ENCODE measurements at regions not wholly inside any gene's neighbourhood (a gene's known extent, or its start where the extent isn't known, plus 50 kb on each side); places are given as distances from the start of the nearest gene placed in this dataset.
"Not testable (repeated sequence)": the region's sequence is repeated elsewhere in the genome, so short reads cannot be mapped to it uniquely, and the experiment has no call there.

GRCh38 chr6:4641461-4641860, 134.7 kb upstream of the CDYL start:
- Histone ChIP-seq H3K9me3 (ENCODE audit: control insufficient read depth in 3 of 3, low read length in 3 of 3) (no peaks in the 10 kb centered on the region), H3K4me1 (ENCODE audit: control insufficient read depth in 3 of 3, insufficient read depth in 3 of 3, low read length in 3 of 3) (peaks cover 4 to 10% (median 7%) of the 10 kb centered on the region in 3 donors), H3K27me3 (ENCODE audit: control insufficient read depth in 3 of 3, insufficient read depth in 3 of 3, low read length in 3 of 3) (no peaks in the 10 kb centered on the region), H3K4me3 (ENCODE audit: low read length in 3 of 3) (no peak overlapping the region), H3K9ac (ENCODE audit: low read depth in 1 of 3, low read length in 3 of 3) (no peak overlapping the region), H3K27ac (ENCODE audit: low read depth, low read length) (no peak overlapping the region), H3K36me3 (ENCODE audit: control insufficient read depth in 3 of 3, insufficient read depth in 3 of 3, low read length in 3 of 3) (no peaks in the 10 kb centered on the region)

- no peak overlapping the region for H3K27ac ChIP-seq (ENCODE audit: low read depth, low read length)
- H3K4me1 ChIP-seq (ENCODE audit: control insufficient read depth in 3 of 3, insufficient read depth in 3 of 3, low read length in 3 of 3): peaks cover 4 to 13% (median 9%) of the 10 kb centered on the region in 3 donors
- H3K9ac ChIP-seq (ENCODE audit: low read depth in 1 of 3, low read length in 3 of 3): no peak overlapping the region
- H3K27me3 ChIP-seq (ENCODE audit: control insufficient read depth in 3 of 3, insufficient read depth in 3 of 3, low read length in 3 of 3): no peaks in the 10 kb centered on the region
- no peak overlapping the region for H3K4me3 ChIP-seq (ENCODE audit: low read length in 3 of 3)
- no peaks in the 10 kb centered on the region for H3K36me3 ChIP-seq (ENCODE audit: control insufficient read depth in 3 of 3, insufficient read depth in 3 of 3, low read length in 3 of 3)
- no peaks in the 10 kb centered on the region for H3K9me3 ChIP-seq (ENCODE audit: control insufficient read depth in 3 of 3, low read length in 3 of 3)
Measured at GRCh38 chr6:4640139-4640538, 136.1 kb upstream of the CDYL start.

- H3K9ac ChIP-seq (ENCODE audit: low read depth in 1 of 3, low read length in 3 of 3): no peak overlapping the region
- H3K36me3 ChIP-seq (ENCODE audit: control insufficient read depth in 3 of 3, insufficient read depth in 3 of 3, low read length in 3 of 3): no peaks in the 10 kb centered on the region
- no peak overlapping the region for H3K4me3 ChIP-seq (ENCODE audit: low read length in 3 of 3)
- H3K27me3 ChIP-seq (ENCODE audit: control insufficient read depth in 3 of 3, insufficient read depth in 3 of 3, low read length in 3 of 3): no peaks in the 10 kb centered on the region
- no peaks in the 10 kb centered on the region for H3K9me3 ChIP-seq (ENCODE audit: control insufficient read depth in 3 of 3, low read length in 3 of 3)
- H3K27ac ChIP-seq (ENCODE audit: low read depth, low read length): no peak overlapping the region
- H3K4me1 ChIP-seq (ENCODE audit: control insufficient read depth in 3 of 3, insufficient read depth in 3 of 3, low read length in 3 of 3): peaks cover 4 to 13% (median 9%) of the 10 kb centered on the region in 3 donors
Measured at GRCh38 chr6:4638641-4639040, 137.6 kb upstream of the CDYL start.

- Histone ChIP-seq H3K4me1 (ENCODE audit: control insufficient read depth in 3 of 3, insufficient read depth in 3 of 3, low read length in 3 of 3) (peaks cover 4 to 13% (median 9%) of the 10 kb centered on the region in 3 donors), H3K9me3 (ENCODE audit: control insufficient read depth in 3 of 3, low read length in 3 of 3) (no peaks in the 10 kb centered on the region), H3K27me3 (ENCODE audit: control insufficient read depth in 3 of 3, insufficient read depth in 3 of 3, low read length in 3 of 3) (no peaks in the 10 kb centered on the region), H3K4me3 (ENCODE audit: low read length in 3 of 3) (no peak overlapping the region), H3K9ac (ENCODE audit: low read depth in 1 of 3, low read length in 3 of 3) (no peak overlapping the region), H3K27ac (ENCODE audit: low read depth, low read length) (no peak overlapping the region), H3K36me3 (ENCODE audit: control insufficient read depth in 3 of 3, insufficient read depth in 3 of 3, low read length in 3 of 3) (no peaks in the 10 kb centered on the region)
Measured at GRCh38 chr6:4637691-4638433, 138.3 kb upstream of the CDYL start.

- no peak overlapping the region for H3K27ac ChIP-seq (ENCODE audit: low read depth, low read length)
Measured at GRCh38 chr6:4636881-4637224, 139.4 kb upstream of the CDYL start.

GRCh38 chr6:4636191-4636880, 139.9 kb upstream of the CDYL start:
- no peaks in the 10 kb centered on the region for H3K27me3 ChIP-seq (ENCODE audit: control insufficient read depth in 3 of 3, insufficient read depth in 3 of 3, low read length in 3 of 3)
- no peak overlapping the region for H3K27ac ChIP-seq (ENCODE audit: low read depth, low read length)
- peaks cover 4 to 13% (median 9%) of the 10 kb centered on the region in 3 donors for H3K4me1 ChIP-seq (ENCODE audit: control insufficient read depth in 3 of 3, insufficient read depth in 3 of 3, low read length in 3 of 3)
- H3K4me3 ChIP-seq (ENCODE audit: low read length in 3 of 3): peak overlapping the region in 2 of 3 donors; percentile 24 to 43
- H3K36me3 ChIP-seq (ENCODE audit: control insufficient read depth in 3 of 3, insufficient read depth in 3 of 3, low read length in 3 of 3): no peaks in the 10 kb centered on the region
- no peaks in the 10 kb centered on the region for H3K9me3 ChIP-seq (ENCODE audit: control insufficient read depth in 3 of 3, low read length in 3 of 3)
- peak overlapping the region in 1 of 3 donors; percentile 4 for H3K9ac ChIP-seq (ENCODE audit: low read depth in 1 of 3, low read length in 3 of 3)

More at GRCh38 chr6:4636881-4637224, 139.4 kb upstream of the CDYL start:
- H3K4me3 ChIP-seq (ENCODE audit: low read length in 3 of 3): peak overlapping the region in 2 of 3 donors; percentile 24 to 43
- no peaks in the 10 kb centered on the region for H3K27me3 ChIP-seq (ENCODE audit: control insufficient read depth in 3 of 3, insufficient read depth in 3 of 3, low read length in 3 of 3)
- no peaks in the 10 kb centered on the region for H3K9me3 ChIP-seq (ENCODE audit: control insufficient read depth in 3 of 3, low read length in 3 of 3)
- peaks cover 4 to 13% (median 9%) of the 10 kb centered on the region in 3 donors for H3K4me1 ChIP-seq (ENCODE audit: control insufficient read depth in 3 of 3, insufficient read depth in 3 of 3, low read length in 3 of 3)
- peak overlapping the region in 1 of 3 donors; percentile 4 for H3K9ac ChIP-seq (ENCODE audit: low read depth in 1 of 3, low read length in 3 of 3)
- no peaks in the 10 kb centered on the region for H3K36me3 ChIP-seq (ENCODE audit: control insufficient read depth in 3 of 3, insufficient read depth in 3 of 3, low read length in 3 of 3)

- H3K9me3 ChIP-seq (ENCODE audit: control insufficient read depth in 3 of 3, low read length in 3 of 3): no peaks in the 10 kb centered on the region
- H3K9ac ChIP-seq (ENCODE audit: low read depth in 1 of 3, low read length in 3 of 3): no peak overlapping the region
- no peak overlapping the region for H3K27ac ChIP-seq (ENCODE audit: low read depth, low read length)
- no peak overlapping the region for H3K4me3 ChIP-seq (ENCODE audit: low read length in 3 of 3)
- no peaks in the 10 kb centered on the region for H3K36me3 ChIP-seq (ENCODE audit: control insufficient read depth in 3 of 3, insufficient read depth in 3 of 3, low read length in 3 of 3)
- H3K4me1 ChIP-seq (ENCODE audit: control insufficient read depth in 3 of 3, insufficient read depth in 3 of 3, low read length in 3 of 3): peaks cover 4 to 13% (median 9%) of the 10 kb centered on the region in 3 donors
- no peaks in the 10 kb centered on the region for H3K27me3 ChIP-seq (ENCODE audit: control insufficient read depth in 3 of 3, insufficient read depth in 3 of 3, low read length in 3 of 3)
Measured at GRCh38 chr6:4635666-4636065, 140.5 kb upstream of the CDYL start.

DNA sequence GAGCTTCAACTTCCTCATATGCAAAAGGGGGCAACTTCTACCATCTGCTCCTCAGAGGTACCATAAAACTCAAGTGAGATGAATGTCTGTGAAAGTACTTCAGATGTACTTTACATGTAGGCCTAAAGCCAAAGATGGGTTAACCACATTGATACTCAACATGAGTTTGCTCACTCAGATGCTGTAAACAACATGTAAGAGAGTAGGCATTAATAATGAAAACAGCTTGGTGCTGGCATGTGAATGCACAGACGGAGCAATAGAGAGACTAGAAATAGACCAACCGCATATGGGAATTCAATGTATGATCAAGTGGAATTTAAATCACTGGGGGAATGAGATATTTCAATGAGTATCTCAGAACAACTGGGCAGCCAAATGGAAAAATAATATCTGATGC, 143.8 kb upstream of the CDYL start:
- H3K27ac ChIP-seq (ENCODE audit: low read depth, low read length): no peak overlapping the region
- H3K9me3 ChIP-seq (ENCODE audit: control insufficient read depth in 3 of 3, low read length in 3 of 3): peaks cover 0 to 7% (median 0%) of the 10 kb centered on the region in 3 donors
- H3K27me3 ChIP-seq (ENCODE audit: control insufficient read depth in 3 of 3, insufficient read depth in 3 of 3, low read length in 3 of 3): no peaks in the 10 kb centered on the region
- no peak overlapping the region for H3K9ac ChIP-seq (ENCODE audit: low read depth in 1 of 3, low read length in 3 of 3)
- H3K4me1 ChIP-seq (ENCODE audit: control insufficient read depth in 3 of 3, insufficient read depth in 3 of 3, low read length in 3 of 3): peaks cover 4 to 12% (median 9%) of the 10 kb centered on the region in 3 donors
- H3K36me3 ChIP-seq (ENCODE audit: control insufficient read depth in 3 of 3, insufficient read depth in 3 of 3, low read length in 3 of 3): no peaks in the 10 kb centered on the region
- no peak overlapping the region for H3K4me3 ChIP-seq (ENCODE audit: low read length in 3 of 3)

- not testable (repeated sequence) for H3K4me3 ChIP-seq (ENCODE audit: low read length in 3 of 3); H3K4me1 ChIP-seq (ENCODE audit: control insufficient read depth in 3 of 3, insufficient read depth in 3 of 3, low read length in 3 of 3); H3K27ac ChIP-seq (ENCODE audit: low read depth, low read length); H3K36me3 ChIP-seq (ENCODE audit: control insufficient read depth in 3 of 3, insufficient read depth in 3 of 3, low read length in 3 of 3); H3K27me3 ChIP-seq (ENCODE audit: control insufficient read depth in 3 of 3, insufficient read depth in 3 of 3, low read length in 3 of 3); H3K9ac ChIP-seq (ENCODE audit: low read depth in 1 of 3, low read length in 3 of 3); H3K9me3 ChIP-seq (ENCODE audit: control insufficient read depth in 3 of 3, low read length in 3 of 3)
Measured at GRCh38 chr6:4629789-4630188, 146.4 kb upstream of the CDYL start.

DNA sequence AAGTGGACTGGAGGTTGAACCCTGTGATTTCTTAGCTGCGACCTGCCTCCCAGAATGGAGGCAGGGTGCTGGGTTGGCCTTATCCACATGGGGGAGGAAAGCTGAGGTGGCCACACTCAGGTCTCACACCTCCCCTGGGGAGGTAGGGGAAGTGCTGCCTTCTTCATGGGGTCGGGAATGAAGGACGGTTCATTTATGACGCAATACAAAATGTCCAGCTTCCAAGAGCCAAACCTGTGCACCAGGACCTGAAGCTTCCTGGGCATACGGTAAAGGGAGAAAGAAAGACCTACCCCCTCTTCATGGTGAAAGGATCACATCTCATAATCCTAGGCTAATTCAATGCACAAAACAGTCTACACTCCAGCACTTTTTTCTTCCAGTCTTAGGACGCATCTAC, 150.6 kb upstream of the CDYL start:
- Histone ChIP-seq H3K36me3 (ENCODE audit: control insufficient read depth in 3 of 3, insufficient read depth in 3 of 3, low read length in 3 of 3) (no peaks in the 10 kb centered on the region), H3K9ac (ENCODE audit: low read depth in 1 of 3, low read length in 3 of 3) (no peak overlapping the region), H3K4me1 (ENCODE audit: control insufficient read depth in 3 of 3, insufficient read depth in 3 of 3, low read length in 3 of 3) (no peaks in the 10 kb centered on the region), H3K4me3 (ENCODE audit: low read length in 3 of 3) (no peak overlapping the region), H3K27me3 (ENCODE audit: control insufficient read depth in 3 of 3, insufficient read depth in 3 of 3, low read length in 3 of 3) (no peaks in the 10 kb centered on the region), H3K9me3 (ENCODE audit: control insufficient read depth in 3 of 3, low read length in 3 of 3) (peaks cover 0 to 7% (median 0%) of the 10 kb centered on the region in 3 donors), H3K27ac (ENCODE audit: low read depth, low read length) (no peak overlapping the region)
